ENCODE measurements at regions not wholly inside any gene's neighbourhood (a gene's known extent, or its start where the extent isn't known, plus 50 kb on each side); places are given as distances from the start of the nearest gene placed in this dataset.

DNA sequence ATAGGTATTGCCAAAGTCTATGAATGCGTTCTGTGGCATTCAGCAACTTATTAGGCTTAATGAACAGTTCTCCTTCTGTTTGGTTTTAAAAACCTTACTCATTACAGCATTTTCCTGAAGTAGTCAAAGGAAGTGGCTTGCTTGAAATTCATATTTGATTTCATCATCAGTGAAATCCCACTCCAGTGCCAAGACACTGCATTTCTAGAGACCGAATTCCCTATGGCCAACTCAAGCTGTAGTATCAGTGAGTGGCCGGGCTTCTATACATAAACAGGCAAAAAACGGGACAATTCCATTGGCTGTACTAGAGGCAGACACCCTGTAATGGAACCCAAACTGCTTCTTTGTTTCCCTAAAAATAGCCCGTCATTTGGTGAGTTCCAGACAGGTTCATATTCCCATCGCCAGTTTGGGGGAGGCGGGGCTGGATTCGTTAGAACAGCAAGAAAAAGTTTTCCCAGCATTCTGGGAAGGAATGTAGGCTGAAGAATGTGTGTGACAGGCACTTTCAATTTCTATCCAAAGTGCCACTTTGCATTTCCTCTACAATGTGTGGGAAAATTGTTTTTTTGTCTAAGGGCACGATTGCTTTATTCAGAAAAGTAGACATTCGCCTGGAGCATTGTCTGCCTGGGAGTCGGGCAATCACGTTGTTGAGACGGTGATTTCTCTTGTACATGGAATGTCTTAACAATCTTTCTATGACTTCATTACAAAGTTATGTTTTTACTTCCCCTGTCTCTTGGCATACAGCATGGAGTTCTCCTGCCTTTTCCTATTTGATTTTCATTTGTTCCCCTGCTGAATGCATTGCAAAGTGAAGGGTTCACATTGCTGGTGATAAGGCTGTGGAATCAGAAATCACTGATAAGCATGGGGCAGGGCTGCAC lies 141.8 kb upstream of the MAST4 start:
- Histone ChIP-seq H3K9me3 (peaks cover 0 to 4% (median 2%) of the 10 kb centered on the region in 4 donors), H3K27me3 (no peaks in the 10 kb centered on the region), H3K4me1 (no peaks in the 10 kb centered on the region), H3K27ac (replicated peaks in 1 of 4) (no peak overlapping the region), H3K4me3 (no peak overlapping the region), H3K36me3 (no peaks in the 10 kb centered on the region)
- DNase-seq (ENCODE audit: extremely low spot score) = no peak
- WGBS = 56% methylated on average over 13 of the region's 13 CpGs
- intact Hi-C loops (cut with DNase I) = no loop called here
- TF ChIP-seq, protein P1, sequence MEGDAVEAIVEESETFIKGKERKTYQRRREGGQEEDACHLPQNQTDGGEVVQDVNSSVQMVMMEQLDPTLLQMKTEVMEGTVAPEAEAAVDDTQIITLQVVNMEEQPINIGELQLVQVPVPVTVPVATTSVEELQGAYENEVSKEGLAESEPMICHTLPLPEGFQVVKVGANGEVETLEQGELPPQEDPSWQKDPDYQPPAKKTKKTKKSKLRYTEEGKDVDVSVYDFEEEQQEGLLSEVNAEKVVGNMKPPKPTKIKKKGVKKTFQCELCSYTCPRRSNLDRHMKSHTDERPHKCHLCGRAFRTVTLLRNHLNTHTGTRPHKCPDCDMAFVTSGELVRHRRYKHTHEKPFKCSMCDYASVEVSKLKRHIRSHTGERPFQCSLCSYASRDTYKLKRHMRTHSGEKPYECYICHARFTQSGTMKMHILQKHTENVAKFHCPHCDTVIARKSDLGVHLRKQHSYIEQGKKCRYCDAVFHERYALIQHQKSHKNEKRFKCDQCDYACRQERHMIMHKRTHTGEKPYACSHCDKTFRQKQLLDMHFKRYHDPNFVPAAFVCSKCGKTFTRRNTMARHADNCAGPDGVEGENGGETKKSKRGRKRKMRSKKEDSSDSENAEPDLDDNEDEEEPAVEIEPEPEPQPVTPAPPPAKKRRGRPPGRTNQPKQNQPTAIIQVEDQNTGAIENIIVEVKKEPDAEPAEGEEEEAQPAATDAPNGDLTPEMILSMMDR (IDR thresholded peaks at IDR 0.05) = no peak

DNA sequence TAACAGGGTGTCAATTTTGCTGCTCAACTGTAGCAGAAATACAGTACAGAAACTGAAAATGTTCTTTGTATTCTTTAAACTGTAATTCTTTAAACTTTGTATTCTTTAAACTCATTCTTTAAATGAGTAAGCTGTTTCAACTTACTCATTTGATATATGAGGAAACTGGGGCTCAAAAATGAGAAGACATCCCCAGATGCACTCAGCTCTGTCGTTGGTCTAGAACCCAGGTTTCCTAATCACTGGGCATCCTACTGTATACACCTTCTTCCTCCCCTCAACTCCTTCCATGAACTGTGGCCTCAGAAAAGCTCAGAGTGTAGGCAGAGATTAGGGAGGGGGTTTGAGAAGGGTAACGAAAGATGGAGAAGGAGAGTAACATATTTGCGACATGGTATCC lies 136.5 kb upstream of the MAST4 start:
- TF ChIP-seq POLR2AphosphoS5 (IDR thresholded peaks at IDR 0.05) (no peak), POLR2A (IDR thresholded peaks at IDR 0.05; ENCODE audit: low read depth) (no peak), EP300 (IDR thresholded peaks at IDR 0.05) (no peak)
- TF ChIP-seq, protein P1 (IDR thresholded peaks at IDR 0.05) = no peak
- Histone ChIP-seq H3K27ac (replicated peaks in 1 of 4) (no peak overlapping the region), H3K4me3 (no peak overlapping the region), H3K36me3 (no peaks in the 10 kb centered on the region), H3K27me3 (no peaks in the 10 kb centered on the region), H3K4me1 (no peaks in the 10 kb centered on the region), H3K9me3 (no peaks in the 10 kb centered on the region)
- WGBS = 83% methylated on average over 3 of the region's 3 CpGs
- no peak for DNase-seq (ENCODE audit: extremely low spot score)
- intact Hi-C loops (cut with DNase I) = no loop called here

DNA sequence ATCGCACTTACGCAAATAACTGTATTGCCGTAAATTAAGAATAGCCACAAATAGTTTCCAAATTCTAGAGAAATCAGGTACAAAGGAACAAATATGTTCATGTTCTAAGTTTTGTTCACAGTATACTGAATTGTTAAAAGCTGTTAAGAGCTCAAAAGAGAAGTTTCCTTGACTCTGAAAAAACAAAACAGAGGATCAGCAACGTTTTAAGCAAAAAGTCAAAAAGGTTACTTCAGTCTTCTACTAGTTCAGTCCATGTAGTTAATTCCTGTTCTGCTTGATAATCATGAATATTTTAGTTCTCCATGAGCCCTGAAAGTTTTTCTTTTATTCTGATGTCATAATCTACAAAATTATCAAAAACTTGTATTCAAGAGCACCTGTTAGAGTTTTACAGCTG lies 128.6 kb upstream of the MAST4 start:
- DNase-seq (ENCODE audit: extremely low spot score) = no peak
- 85% methylated on average over 4 of the region's 4 CpGs for WGBS
- no peaks in the 10 kb centered on the region for H3K4me1 ChIP-seq

DNA sequence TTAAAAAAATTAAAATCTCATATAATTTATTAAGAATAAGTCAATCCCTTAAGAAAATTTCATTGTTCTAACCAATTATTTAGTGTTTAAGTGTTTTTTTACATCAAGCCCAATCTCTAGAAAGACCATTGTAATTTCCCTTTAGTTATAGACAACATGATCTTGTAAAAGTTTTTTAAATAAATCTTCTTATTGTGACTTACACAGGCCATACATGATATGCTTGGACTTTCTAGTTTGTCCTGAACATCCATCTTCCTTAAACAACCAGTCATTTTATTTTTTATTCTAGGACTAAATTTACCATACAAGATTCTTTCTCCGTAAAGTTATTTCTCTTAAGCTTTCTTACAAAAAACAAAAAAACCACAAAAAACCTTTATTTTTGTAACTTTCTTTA lies 126.5 kb upstream of the MAST4 start:
- Histone ChIP-seq H3K9me3 (peaks cover 0 to 7% (median 0%) of the 10 kb centered on the region in 4 donors), H3K36me3 (no peaks in the 10 kb centered on the region), H3K27me3 (no peaks in the 10 kb centered on the region), H3K27ac (replicated peaks in 1 of 4) (no peak overlapping the region), H3K4me3 (no peak overlapping the region), H3K4me1 (no peaks in the 10 kb centered on the region)
- intact Hi-C loops (cut with DNase I) = no loop called here
- TF ChIP-seq POLR2AphosphoS5 (IDR thresholded peaks at IDR 0.05) (no peak), EP300 (IDR thresholded peaks at IDR 0.05) (no peak), POLR2A (IDR thresholded peaks at IDR 0.05; ENCODE audit: low read depth) (no peak)
- TF ChIP-seq, protein P1 (IDR thresholded peaks at IDR 0.05) = no peak
- 100% methylated on average over 1 of the region's 1 CpG for WGBS
- DNase-seq (ENCODE audit: extremely low spot score) = no peak

More for the DNA sequence above, 128.6 kb upstream of the MAST4 start:
- no peak overlapping the region for H3K27ac ChIP-seq (replicated peaks in 1 of 4)
- no peaks in the 10 kb centered on the region for H3K36me3 ChIP-seq
- H3K4me3 ChIP-seq = no peak overlapping the region
- no peaks in the 10 kb centered on the region for H3K27me3 ChIP-seq
- intact Hi-C loops (cut with DNase I) = no loop called here
- TF ChIP-seq, protein P1 (IDR thresholded peaks at IDR 0.05) = no peak
- TF ChIP-seq POLR2A (IDR thresholded peaks at IDR 0.05; ENCODE audit: low read depth) = no peak
- TF ChIP-seq EP300 (IDR thresholded peaks at IDR 0.05) = no peak
- H3K9me3 ChIP-seq = peaks cover 0 to 7% (median 0%) of the 10 kb centered on the region in 4 donors

DNA sequence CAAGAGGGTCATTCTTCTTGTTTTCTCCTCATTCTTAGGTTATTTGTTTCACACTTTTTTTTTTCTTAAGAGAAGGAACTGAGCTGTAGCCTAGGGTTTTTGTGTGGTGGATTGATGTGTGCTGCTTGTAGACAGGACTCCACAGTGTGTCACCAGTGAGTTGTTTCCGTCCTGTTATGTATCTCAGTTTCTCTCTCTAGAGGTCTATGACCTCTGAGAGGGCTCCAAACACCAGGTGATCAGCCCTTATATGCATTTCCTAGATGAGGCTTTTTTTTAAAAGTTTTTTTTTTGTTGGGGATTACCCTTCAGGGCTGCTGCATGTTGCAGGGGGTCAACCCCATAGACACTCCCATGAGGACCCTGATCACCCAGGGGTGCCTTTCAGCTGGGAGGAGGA lies 124.2 kb upstream of the MAST4 start:
- WGBS = 92% methylated on average over 1 of the region's 1 CpG
- intact Hi-C loops (cut with DNase I) = no loop called here

More for the DNA sequence above, 124.2 kb upstream of the MAST4 start:
- Histone ChIP-seq H3K27ac (replicated peaks in 1 of 4) (no peak overlapping the region), H3K4me1 (no peaks in the 10 kb centered on the region), H3K36me3 (no peaks in the 10 kb centered on the region), H3K4me3 (no peak overlapping the region), H3K27me3 (no peaks in the 10 kb centered on the region), H3K9me3 (peaks cover 0 to 7% (median 0%) of the 10 kb centered on the region in 4 donors)
- TF ChIP-seq EP300 (IDR thresholded peaks at IDR 0.05) (no peak), POLR2AphosphoS5 (IDR thresholded peaks at IDR 0.05) (no peak), POLR2A (IDR thresholded peaks at IDR 0.05; ENCODE audit: low read depth) (no peak)
- TF ChIP-seq, protein P1 (IDR thresholded peaks at IDR 0.05) = no peak
- no peak for DNase-seq (ENCODE audit: extremely low spot score)
